GM19023 (cell line): ENCODE measurements at regions not wholly inside any gene's neighbourhood (a gene's known extent, or its start where the extent isn't known, plus 50 kb on each side); places are given as distances from the start of the nearest gene placed in this dataset.

Experiments used
- ATAC-seq: cut with Tn5 transposase; IDR thresholded peaks from one replicate; pipeline ENCODE4 v1.9.1; 2021; ENCODE audit warnings: mild to moderate bottlenecking, moderate library complexity; ENCODE audit not compliant: unreplicated experiment

- peak; percentile 53 for ATAC-seq
These were observed 143.3 kb upstream of the MAP3K7 start for GRCh38 chr6:90730151-90730673.

GRCh38 chr6:90729057-90729456 lies 142.2 kb upstream of the MAP3K7 start:
- no peak for ATAC-seq

DNA sequence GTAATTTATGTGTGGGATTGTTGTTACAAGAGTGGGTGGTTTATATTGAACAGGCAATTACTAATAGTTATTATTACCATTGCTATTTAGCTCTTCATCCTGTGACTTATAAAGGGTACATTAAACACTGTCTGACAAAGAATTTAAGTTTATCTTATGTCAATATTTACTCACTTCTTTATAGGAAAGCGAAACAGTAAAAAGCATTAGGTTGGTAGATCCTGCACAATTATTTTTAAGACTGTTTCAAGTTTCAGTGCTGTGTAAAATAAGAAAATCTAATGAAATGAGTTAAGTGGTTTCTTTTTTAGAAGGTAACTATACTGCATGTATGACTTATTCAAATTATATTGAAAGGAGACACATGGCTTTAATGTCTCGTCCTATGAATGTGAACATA lies 135.8 kb upstream of the MAP3K7 start:
- ATAC-seq: no peak

GRCh38 chr6:90720404-90720803 lies 133.5 kb upstream of the MAP3K7 start:
- ATAC-seq: no peak

GRCh38 chr6:90719321-90720195 lies 132.7 kb upstream of the MAP3K7 start:
- no peak for ATAC-seq

GRCh38 chr6:90716376-90716775 lies 129.5 kb upstream of the MAP3K7 start:
- ATAC-seq: no peak

- no peak for ATAC-seq
These were observed 128.3 kb upstream of the MAP3K7 start for GRCh38 chr6:90715093-90715655.

DNA sequence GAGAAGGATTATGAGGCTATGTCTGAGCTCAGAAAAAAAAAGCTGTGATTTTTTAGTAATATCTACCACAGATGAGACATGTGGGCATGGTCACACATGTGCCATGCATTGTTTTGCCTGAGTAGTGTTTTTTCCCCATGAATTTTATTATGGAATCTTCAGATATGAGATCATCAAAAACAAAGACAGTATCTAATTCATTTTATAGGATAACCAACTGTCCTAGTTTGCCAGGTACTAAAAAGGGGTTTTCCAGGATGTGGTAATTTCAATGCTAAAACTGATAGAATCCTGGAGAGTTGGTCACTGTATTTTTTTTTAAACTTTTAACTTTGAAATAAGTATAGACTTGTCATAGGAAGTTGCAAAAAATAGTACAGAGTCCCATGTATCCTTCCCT lies 127.4 kb upstream of the MAP3K7 start:
- ATAC-seq: no peak

DNA sequence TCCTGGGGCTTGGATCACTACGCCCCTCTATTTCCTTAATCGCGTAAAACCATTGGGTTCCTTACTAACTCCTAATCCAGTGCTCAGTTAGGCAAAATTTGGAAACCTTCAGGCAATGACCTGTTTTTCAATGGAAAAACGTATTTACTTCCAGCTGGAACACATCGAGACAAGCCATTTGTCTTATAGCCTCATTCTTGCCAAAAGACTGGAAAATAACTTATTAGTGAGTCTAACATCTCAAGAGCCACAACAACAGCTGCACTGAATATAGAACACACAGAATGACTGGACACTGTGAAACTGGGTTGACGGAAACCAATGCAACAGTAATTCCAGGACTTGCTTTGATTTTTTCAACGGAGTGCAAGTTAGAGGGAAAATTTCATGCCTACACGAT lies 125.2 kb upstream of the MAP3K7 start:
- ATAC-seq: no peak

GRCh38 chr6:90709431-90709996 lies 122.6 kb upstream of the MAP3K7 start:
- no peak for ATAC-seq

GRCh38 chr6:90708206-90708737 lies 121.4 kb upstream of the MAP3K7 start:
- ATAC-seq: no peak

DNA sequence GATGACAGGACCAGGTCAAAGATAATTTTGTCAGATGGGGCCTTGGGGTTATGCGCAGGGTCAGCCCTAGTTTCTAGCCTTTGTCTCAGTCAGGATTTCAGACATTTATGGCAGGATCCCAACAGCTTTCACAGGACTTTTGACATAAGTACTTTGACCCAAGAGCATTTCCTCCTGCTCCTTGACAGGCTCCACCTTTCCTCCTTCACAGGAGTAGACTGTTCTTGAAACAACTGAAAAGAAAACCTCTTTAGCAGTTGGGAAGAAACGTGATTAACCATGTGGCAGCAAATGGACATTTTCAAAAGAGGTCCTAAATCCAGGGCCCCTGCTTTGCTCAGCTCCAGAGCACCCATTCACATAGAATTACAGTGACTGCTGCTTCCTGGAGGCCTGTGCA lies 120.4 kb upstream of the MAP3K7 start:
- ATAC-seq: no peak

DNA sequence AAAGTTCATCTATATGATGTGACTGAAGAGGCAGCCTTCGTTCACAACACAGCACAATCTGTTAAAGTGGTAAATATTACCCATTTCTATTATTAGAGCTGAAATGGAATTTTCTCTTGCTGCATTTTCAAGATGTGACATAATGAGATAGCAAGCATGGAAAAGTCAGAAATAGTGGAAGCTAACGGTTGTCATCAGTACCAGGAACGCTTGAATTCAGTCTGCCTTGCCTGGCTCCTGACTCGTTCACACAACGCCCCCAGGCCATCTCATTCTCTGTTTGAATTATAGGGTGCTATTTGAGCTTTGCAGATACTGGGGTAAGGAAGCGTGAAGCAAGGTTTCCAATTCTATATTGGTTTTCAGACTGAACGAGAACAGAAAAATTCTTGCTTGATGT lies 116.5 kb upstream of the MAP3K7 start:
- no peak for ATAC-seq

GRCh38 chr6:90701926-90702325 lies 115.1 kb upstream of the MAP3K7 start:
- ATAC-seq: no peak

- ATAC-seq: no peak
These were observed 114.4 kb upstream of the MAP3K7 start for GRCh38 chr6:90701146-90701781.

- no peak for ATAC-seq
These were observed 108.4 kb upstream of the MAP3K7 start for GRCh38 chr6:90695316-90695715.

- no peak for ATAC-seq
These were observed 107.9 kb upstream of the MAP3K7 start for GRCh38 chr6:90694802-90695201.

DNA sequence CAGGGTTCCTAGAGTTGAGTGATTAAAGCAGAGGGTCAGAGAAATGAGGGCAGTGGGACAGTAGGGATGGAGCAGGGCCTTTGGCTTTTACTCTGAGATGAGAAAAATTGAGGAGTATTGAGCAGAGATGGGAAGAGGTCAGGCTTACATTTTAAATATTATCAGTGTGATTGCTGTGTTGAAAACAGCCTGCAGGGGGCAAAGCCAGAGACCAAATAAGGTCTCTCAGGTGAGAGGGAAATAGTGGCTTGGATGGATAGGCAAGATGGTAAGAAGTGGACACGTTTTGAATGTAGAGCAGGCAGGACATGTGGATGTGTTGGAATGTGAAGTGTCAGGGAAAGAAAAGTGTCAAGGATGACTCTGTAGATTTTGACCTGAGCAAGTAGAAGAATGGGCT lies 105.0 kb upstream of the MAP3K7 start:
- ATAC-seq: no peak

DNA sequence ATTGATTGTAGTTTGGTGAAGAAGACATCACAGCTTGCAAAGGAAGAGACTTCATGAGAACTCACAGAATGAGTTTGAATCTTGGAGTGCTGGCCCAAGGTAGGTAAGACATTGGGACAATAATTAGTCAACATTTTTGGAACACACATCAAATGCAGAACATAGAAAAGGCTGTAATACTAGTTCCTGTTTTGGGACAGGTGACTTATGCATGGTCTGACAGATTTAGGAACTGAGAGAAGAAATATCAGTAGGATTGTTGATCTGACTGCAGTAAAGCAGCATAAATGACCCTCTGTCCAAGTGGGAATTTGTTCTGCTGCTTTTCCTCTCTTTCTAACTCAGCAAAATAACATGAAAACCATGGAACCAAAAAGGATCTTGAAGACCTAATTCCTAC lies 102.3 kb upstream of the MAP3K7 start:
- ATAC-seq: no peak

- no peak for ATAC-seq
These were observed 101.0 kb upstream of the MAP3K7 start for GRCh38 chr6:90687775-90688380.

GRCh38 chr6:90681863-90682262 lies 95.0 kb upstream of the MAP3K7 start:
- ATAC-seq: no peak
